IMR-90 (cell line): ENCODE measurements at regions not wholly inside any gene's neighbourhood (a gene's known extent, or its start where the extent isn't known, plus 50 kb on each side); places are given as distances from the start of the nearest gene placed in this dataset.
A peak's percentile ranks its signal among the peaks of the same experiment; 100 is the strongest.

Experiments used
- ATAC-seq: fragments of 200-7000 bp; cut with Tn5 transposase; 2 replicates; pipeline ENCODE4 v1.9.1; 2020; ENCODE audit warnings: low read depth, mild to moderate bottlenecking, moderate library complexity
- BruUV-seq: library from RNA; stranded (reverse); fragments of 400-500 nt; replicated peaks from 2 replicates; lab custom pipeline; 2021; lab: Mats Ljungman, UMichigan
- CTCF ChIA-PET: fragments of 300-600 bp; formaldehyde crosslinking; extraction: SDS; loops from one replicate; lab custom pipeline; 2021; ENCODE audit warnings: antibody characterized with exemption; lab: Yijun Ruan, JAX
- POLR2A ChIA-PET: fragments of 300-600 bp; sonication (Branson Sonifier 250); formaldehyde crosslinking; loops from one replicate; lab custom pipeline; 2022; ENCODE audit warnings: antibody characterized with exemption; ENCODE audit not compliant: unreplicated experiment; lab: Charles Lee
- DNase-seq: peaks from one replicate; pipeline ENCODE4 v3.0.0; 2013
- H2AFZ ChIP-seq: replicated peaks from 2 replicates; pipeline ENCODE3; 2013; ENCODE audit warnings: low read length, mild to moderate bottlenecking; ENCODE audit not compliant: poor library complexity
- H2AK5ac ChIP-seq: 2 replicates; pipeline ENCODE4 v1.6.1; 2013; ENCODE audit warnings: low read depth, low read length, inconsistent platforms
- H2AK9ac ChIP-seq: replicated peaks from 2 replicates; pipeline ENCODE3; 2013; ENCODE audit warnings: mild to moderate bottlenecking, low read depth, low read length, moderate library complexity; ENCODE audit not compliant: poor library complexity
- H2BK120ac ChIP-seq: 2 replicates; pipeline ENCODE4 v1.6.1; 2013; ENCODE audit warnings: low read depth, low read length, inconsistent platforms
- H2BK15ac ChIP-seq: 3 replicates; pipeline ENCODE4 v1.6.1; 2013; ENCODE audit warnings: low read depth, low read length, inconsistent platforms
- H2BK20ac ChIP-seq: 2 replicates; pipeline ENCODE4 v1.6.1; 2013; ENCODE audit warnings: low read depth, mild to moderate bottlenecking, inconsistent platforms, low read length, moderate library complexity
- H2BK5ac ChIP-seq: 2 replicates; pipeline ENCODE4 v1.6.1; 2013; ENCODE audit warnings: mild to moderate bottlenecking, low read depth, low read length, inconsistent platforms; ENCODE audit not compliant: poor library complexity, severe bottlenecking
- H3K14ac ChIP-seq: replicated peaks from 2 replicates; pipeline ENCODE4 v1.6.1; 2013; ENCODE audit warnings: low read depth, low read length, inconsistent platforms
- H3K18ac ChIP-seq: 2 replicates; pipeline ENCODE4 v1.6.1; 2013; ENCODE audit warnings: low read depth, low read length, control low read depth
- H3K23ac ChIP-seq: 2 replicates; pipeline ENCODE4 v1.6.1; 2013; ENCODE audit warnings: low read depth, low read length, inconsistent platforms
- H3K27ac ChIP-seq: 2 replicates; pipeline ENCODE4 v1.5.1; 2013; ENCODE audit warnings: mild to moderate bottlenecking, control low read depth, low read length; ENCODE audit not compliant: insufficient read depth
- H3K27me3 ChIP-seq: 2 replicates; pipeline ENCODE4 v1.6.1; 2013; ENCODE audit warnings: low read length; ENCODE audit not compliant: control insufficient read depth, insufficient read depth
- H3K36me3 ChIP-seq: 2 replicates; pipeline ENCODE4 v1.6.1; 2013; ENCODE audit warnings: low read length, mixed read lengths; ENCODE audit not compliant: control insufficient read depth, insufficient read depth
- H3K4ac ChIP-seq: 2 replicates; pipeline ENCODE4 v1.6.1; 2013; ENCODE audit warnings: low read depth, low read length, inconsistent platforms
- H3K4me1 ChIP-seq: 2 replicates; pipeline ENCODE4 v1.6.1; 2013; ENCODE audit warnings: low read length, mixed read lengths; ENCODE audit not compliant: control insufficient read depth, insufficient read depth
- H3K4me2 ChIP-seq: 2 replicates; pipeline ENCODE4 v1.6.1; 2013; ENCODE audit warnings: low read depth, mild to moderate bottlenecking, control low read depth, low read length, moderate library complexity
- H3K4me3 ChIP-seq: 2 replicates; pipeline ENCODE4 v1.5.1; 2013; ENCODE audit warnings: low read depth, mild to moderate bottlenecking, control low read depth, low read length, moderate library complexity; ENCODE audit not compliant: insufficient read depth
- H3K56ac ChIP-seq: 2 replicates; pipeline ENCODE4 v1.6.1; 2013; ENCODE audit warnings: low read length, inconsistent platforms; ENCODE audit not compliant: insufficient read depth; ENCODE audit errors: extremely low read depth
- H3K79me1 ChIP-seq, 2 experiments: 2 replicates each; pipeline ENCODE4 v1.6.1; 2013; ENCODE audit warnings: low read length in 2 of 2, inconsistent platforms in 1 of 2, low read depth in 1 of 2
- H3K9ac ChIP-seq: 2 replicates; pipeline ENCODE4 v1.6.1; 2013; ENCODE audit warnings: low read depth, low read length, control low read depth
- H3K9me1 ChIP-seq: 2 replicates; pipeline ENCODE4 v1.6.1; 2013; ENCODE audit warnings: low read length, inconsistent platforms; ENCODE audit not compliant: insufficient read depth
- H3K9me3 ChIP-seq: 2 replicates; pipeline ENCODE4 v1.6.1; 2013; ENCODE audit warnings: low read length; ENCODE audit not compliant: control insufficient read depth, insufficient read depth
- H4K20me1 ChIP-seq: 2 replicates; pipeline ENCODE4 v1.6.1; 2013; ENCODE audit warnings: low read length, inconsistent platforms; ENCODE audit not compliant: insufficient read depth
- H4K5ac ChIP-seq: 2 replicates; pipeline ENCODE4 v1.6.1; 2013; ENCODE audit warnings: mild to moderate bottlenecking, low read depth, low read length, control low read depth
- H4K8ac ChIP-seq, 2 experiments: 2 replicates each; pipeline ENCODE4 v1.6.1; 2013; ENCODE audit warnings: low read depth in 2 of 2, low read length in 2 of 2, control low read depth in 1 of 2, inconsistent platforms in 1 of 2
- H4K91ac ChIP-seq: 2 replicates; pipeline ENCODE4 v1.6.1; 2013; ENCODE audit warnings: low read depth, low read length, inconsistent platforms; ENCODE audit not compliant: insufficient read depth
- BHLHE40 ChIP-seq: fragments of 150-350 bp; IDR thresholded peaks from 2 replicates; pipeline ENCODE4 v1.6.1; 2016; ENCODE audit warnings: mild to moderate bottlenecking, low read depth, low read length
- CEBPB ChIP-seq: IDR thresholded peaks from 2 replicates; pipeline ENCODE4 v1.6.1; 2012; ENCODE audit warnings: low read depth, low read length, improper control_type of control experiment
- CHD1 ChIP-seq: IDR thresholded peaks from 2 replicates; pipeline ENCODE4 v1.6.1; 2012; ENCODE audit warnings: low read depth, low read length, improper control_type of control experiment
- ELK1 ChIP-seq: fragments of 150-350 bp; IDR thresholded peaks from 2 replicates; pipeline ENCODE4 v1.6.1; 2016; ENCODE audit warnings: low read depth, mild to moderate bottlenecking, low read length, moderate library complexity, borderline replicate concordance
- FOS ChIP-seq: fragments of 150-350 bp; IDR thresholded peaks from 2 replicates; pipeline ENCODE4 v1.6.1; 2016; ENCODE audit warnings: low read depth, low read length
- MAFK ChIP-seq: IDR thresholded peaks from 2 replicates; pipeline ENCODE4 v1.6.1; 2012; ENCODE audit warnings: low read depth, low read length, improper control_type of control experiment
- MAZ ChIP-seq: IDR thresholded peaks from 2 replicates; pipeline ENCODE4 v1.6.1; 2012; ENCODE audit warnings: low read depth, mild to moderate bottlenecking, low read length, improper control_type of control experiment, moderate library complexity, borderline replicate concordance
- MXI1 ChIP-seq: IDR thresholded peaks from 2 replicates; pipeline ENCODE4 v1.6.1; 2012; ENCODE audit warnings: low read depth, mild to moderate bottlenecking, low read length, moderate library complexity, borderline replicate concordance
- NFE2L2 ChIP-seq: fragments of 150-350 bp; IDR thresholded peaks from 2 replicates; pipeline ENCODE4 v1.6.1; 2016; ENCODE audit warnings: low read depth, mild to moderate bottlenecking, low read length
- POLR2A ChIP-seq: IDR thresholded peaks from 2 replicates; pipeline ENCODE4 v1.6.1; 2012; ENCODE audit warnings: mild to moderate bottlenecking, low read depth, low read length
- RAD21 ChIP-seq: IDR thresholded peaks from 2 replicates; pipeline ENCODE4 v1.6.1; 2012; ENCODE audit warnings: low read length, improper control_type of control experiment
- RCOR1 ChIP-seq: IDR thresholded peaks from 2 replicates; pipeline ENCODE4 v1.6.1; 2012; ENCODE audit warnings: mild to moderate bottlenecking, low read length, improper control_type of control experiment; ENCODE audit not compliant: insufficient replicate concordance
- RFX5 ChIP-seq: IDR thresholded peaks from 2 replicates; pipeline ENCODE4 v1.8.0; 2012; ENCODE audit warnings: low read depth, mild to moderate bottlenecking, low read length, moderate library complexity
- SMC3 ChIP-seq: fragments of 150-350 bp; IDR thresholded peaks from 2 replicates; pipeline ENCODE4 v1.6.1; 2016; ENCODE audit warnings: low read depth, mild to moderate bottlenecking, antibody characterized with exemption, low read length, moderate library complexity
- USF2 ChIP-seq: fragments of 150-350 bp; IDR thresholded peaks from 2 replicates; pipeline ENCODE4 v1.6.1; 2017; ENCODE audit warnings: mild to moderate bottlenecking, antibody characterized with exemption, low read length, low read depth
- WGBS, 2 experiments: methylation state at CpG; one replicate each; pipeline versions ENCODE4 v1.1.5 to v1.1.7; 2013; ENCODE audit warnings: missing lambda C conversion rate in 2 of 2; ENCODE audit not compliant: insufficient read length in 1 of 2; ENCODE audit errors: extremely low coverage in 2 of 2; 5-methylcytosine and 5-hydroxymethylcytosine counted together
- dilution Hi-C: fragments of 300-500 bp; cut with HindIII; formaldehyde crosslinking; loops from one replicate; pipeline ENCODE4 v1.14.3; 2018; ENCODE audit warnings: low sequenced_read_pairs; ENCODE audit not compliant: unreplicated experiment
- in situ Hi-C: fragments of 300-500 bp; cut with MboI; formaldehyde crosslinking; loops from 3 replicates; pipeline ENCODE4 v1.14.3; 2019; ENCODE audit warnings: low sequenced_read_pairs, inconsistent platforms, mixed read lengths
- intact Hi-C: fragments of 100-400 bp; cut with micrococcal nuclease; formaldehyde crosslinking; loops from 2 replicates; pipeline ENCODE4 v1.10.0; 2022
- TF ChIP-seq, protein P1 (sequence below): conservative IDR thresholded peaks from 2 replicates; pipeline ENCODE4 v1.5.1; 2012; ENCODE audit warnings: mild to moderate bottlenecking, low read depth, low read length, improper control_type of control experiment

DNA sequence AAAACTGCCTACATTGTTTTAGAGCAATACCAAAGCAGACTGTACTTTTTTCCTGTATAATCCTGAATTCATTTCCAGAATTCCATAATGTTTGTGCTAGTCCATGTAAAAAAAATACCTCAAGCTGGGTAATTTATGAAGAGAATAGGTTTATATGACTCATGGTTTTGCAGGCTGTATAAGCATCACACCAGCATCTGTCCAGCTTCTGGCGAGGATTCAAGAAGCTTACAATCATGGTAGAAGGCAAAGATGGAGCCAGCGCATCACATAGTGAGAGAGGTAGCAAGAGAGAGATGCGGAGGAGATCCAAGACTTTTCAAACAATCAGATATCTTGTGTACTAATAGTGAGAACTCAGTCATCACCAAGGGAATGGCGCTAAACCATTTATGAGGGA, 280.3 kb upstream of the CDH9 start:
- Histone ChIP-seq H3K23ac (no peak overlapping the region), H4K5ac (no peak overlapping the region), H2AFZ (no peak overlapping the region), H3K9me3 (no peaks in the 10 kb centered on the region), H2AK9ac (no peak overlapping the region), H4K91ac (no peak overlapping the region; the same call in 1 of the 2 replicates), H4K8ac (no peak overlapping the region), H3K18ac (no peak overlapping the region; the same call in 1 of the 2 replicates), H3K4me3 (no peak overlapping the region), H2BK15ac (no peak overlapping the region), H3K36me3 (no peaks in the 10 kb centered on the region), H3K4me2 (no peak overlapping the region), H3K79me1 (no peaks in the 10 kb centered on the region), H3K4ac (no peak overlapping the region), H3K14ac (no peak overlapping the region), H2BK5ac (peak overlapping the region; percentile 67), H4K20me1 (no peaks in the 10 kb centered on the region), H2BK120ac (no peak overlapping the region), H3K9me1 (0 out of 2 replicates have a peak, but pooled peaks cover 2% of the 10 kb centered on the region), H2BK20ac (no peak overlapping the region; the same call in 1 of the 2 replicates), H2AK5ac (no peak overlapping the region), H3K4me1 (peaks cover 4% of the 10 kb centered on the region), H3K27ac (no peak overlapping the region), H3K27me3 (no peaks in the 10 kb centered on the region), H3K9ac (no peak overlapping the region), H3K56ac (no peak overlapping the region)
- no TSS peak for BruUV-seq
- DNase-seq (peak; percentile 68), ATAC-seq (no peak)
- ChIA-PET POLR2A (no interaction called here), CTCF (no interaction called here)
- in situ Hi-C loops (no loop called here), dilution Hi-C loops (no loop called here), intact Hi-C loops (loop anchor here (5.0 to 10.0 kb wide), 2 partner anchors 76 to 156 kb away; no protein-coding TSS in a partner anchor)
- TF ChIP-seq MAFK: no peak
- TF ChIP-seq, protein P1, sequence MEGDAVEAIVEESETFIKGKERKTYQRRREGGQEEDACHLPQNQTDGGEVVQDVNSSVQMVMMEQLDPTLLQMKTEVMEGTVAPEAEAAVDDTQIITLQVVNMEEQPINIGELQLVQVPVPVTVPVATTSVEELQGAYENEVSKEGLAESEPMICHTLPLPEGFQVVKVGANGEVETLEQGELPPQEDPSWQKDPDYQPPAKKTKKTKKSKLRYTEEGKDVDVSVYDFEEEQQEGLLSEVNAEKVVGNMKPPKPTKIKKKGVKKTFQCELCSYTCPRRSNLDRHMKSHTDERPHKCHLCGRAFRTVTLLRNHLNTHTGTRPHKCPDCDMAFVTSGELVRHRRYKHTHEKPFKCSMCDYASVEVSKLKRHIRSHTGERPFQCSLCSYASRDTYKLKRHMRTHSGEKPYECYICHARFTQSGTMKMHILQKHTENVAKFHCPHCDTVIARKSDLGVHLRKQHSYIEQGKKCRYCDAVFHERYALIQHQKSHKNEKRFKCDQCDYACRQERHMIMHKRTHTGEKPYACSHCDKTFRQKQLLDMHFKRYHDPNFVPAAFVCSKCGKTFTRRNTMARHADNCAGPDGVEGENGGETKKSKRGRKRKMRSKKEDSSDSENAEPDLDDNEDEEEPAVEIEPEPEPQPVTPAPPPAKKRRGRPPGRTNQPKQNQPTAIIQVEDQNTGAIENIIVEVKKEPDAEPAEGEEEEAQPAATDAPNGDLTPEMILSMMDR: no peak
- no peak for TF ChIP-seq RFX5
- TF ChIP-seq FOS: no peak
- no peak for TF ChIP-seq RCOR1
- TF ChIP-seq CEBPB: no peak
- no peak for TF ChIP-seq POLR2A
- TF ChIP-seq CHD1: no peak
- TF ChIP-seq MAZ: no peak
- TF ChIP-seq MXI1: no peak
- TF ChIP-seq NFE2L2: no peak
- TF ChIP-seq RAD21: no peak
- TF ChIP-seq BHLHE40: no peak
- no peak for TF ChIP-seq ELK1
- no peak for TF ChIP-seq SMC3
- no peak for TF ChIP-seq USF2
- WGBS, 2 experiments: no CpG with 5 or more reads among the region's 4 CpGs
